ENCODE measurements at regions not wholly inside any gene's neighbourhood (a gene's known extent, or its start where the extent isn't known, plus 50 kb on each side); places are given as distances from the start of the nearest gene placed in this dataset.

GRCh38 chr10:128958834-128959690 lies 508.0 kb upstream of the MGMT start:
- DNase-seq, result no peak

DNA sequence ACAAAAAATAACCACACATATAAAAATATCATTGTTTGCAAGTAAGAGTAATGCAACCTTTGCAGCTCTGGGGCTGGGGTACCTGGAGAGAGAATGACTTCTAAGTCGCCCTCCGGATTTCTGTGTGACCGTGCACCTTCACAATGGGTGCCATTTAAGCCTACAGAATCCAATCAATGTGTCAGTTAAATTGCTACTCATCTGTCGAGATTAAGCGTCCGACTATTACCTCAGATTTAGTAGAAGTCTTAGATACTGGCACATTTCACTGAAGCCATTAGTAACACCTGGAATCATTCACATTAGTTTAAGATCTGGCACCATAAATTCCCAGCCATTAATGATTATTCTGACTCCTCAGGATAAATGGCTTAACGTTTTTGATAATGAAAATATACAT lies 507.3 kb upstream of the MGMT start:
- DNase-seq, result no peak

GRCh38 chr10:128960517-128960916 lies 506.5 kb upstream of the MGMT start:
- no peak for DNase-seq

GRCh38 chr10:128962182-128962581 lies 504.9 kb upstream of the MGMT start:
- DNase-seq, result no peak

GRCh38 chr10:128963211-128964099 lies 503.6 kb upstream of the MGMT start:
- DNase-seq, result no peak

DNA sequence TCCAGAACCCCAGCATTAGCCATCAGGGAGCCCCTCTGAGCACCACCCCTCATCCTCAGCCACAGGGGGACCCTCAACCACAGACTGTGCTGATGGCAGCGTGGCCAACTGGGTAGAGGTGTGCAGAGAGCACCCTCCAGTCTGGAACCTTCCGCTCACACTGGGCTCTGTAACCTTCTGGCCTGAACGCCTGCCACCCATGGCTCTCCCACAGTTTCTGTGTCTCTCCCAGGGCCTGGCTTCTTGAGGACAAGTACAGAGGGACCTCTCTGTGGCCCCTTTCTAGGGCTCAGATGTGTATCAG lies 503.0 kb upstream of the MGMT start:
- no peak for DNase-seq

DNA sequence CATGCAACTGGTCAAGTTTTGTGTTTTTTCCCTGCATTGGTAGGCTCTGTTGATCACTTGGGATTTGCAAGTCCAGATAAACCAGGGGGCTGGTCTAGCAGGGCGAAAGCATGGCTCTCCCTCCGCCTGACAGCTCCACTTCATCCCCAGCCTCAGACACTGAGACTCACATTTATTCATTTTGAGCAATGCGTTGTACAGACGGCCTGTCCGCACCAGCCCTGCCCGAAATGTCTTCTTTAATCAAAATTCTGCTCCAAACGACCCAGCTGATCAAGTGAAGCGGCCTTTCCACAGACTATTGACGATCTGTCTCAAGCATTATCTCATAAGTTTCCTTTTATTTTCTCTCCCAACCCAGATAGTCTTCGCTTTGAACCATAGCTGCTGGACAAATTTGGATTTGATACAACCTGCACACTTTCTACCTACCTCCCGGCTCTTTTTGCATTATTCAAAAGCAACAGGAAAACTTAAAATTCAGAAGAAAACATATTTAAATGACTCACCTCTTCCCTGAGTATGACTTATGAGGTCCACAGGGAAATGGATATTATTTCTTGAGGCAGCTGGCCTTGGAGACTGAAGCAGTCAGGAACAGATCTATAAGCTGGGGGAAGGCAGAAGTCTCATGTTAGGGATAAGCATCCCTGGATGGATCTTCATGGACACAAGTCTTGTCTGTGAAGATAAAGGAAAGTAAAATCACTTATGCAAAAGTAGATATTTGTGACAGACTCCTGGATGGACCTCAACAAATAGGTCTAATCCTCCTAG lies 498.9 kb upstream of the MGMT start:
- no peak for DNase-seq

- no peak for DNase-seq
Measured at GRCh38 chr10:128969551-128969950, 497.5 kb upstream of the MGMT start.

- no peak for DNase-seq
Measured at GRCh38 chr10:128971374-128972035, 495.5 kb upstream of the MGMT start.

GRCh38 chr10:128972036-128972405 lies 495.0 kb upstream of the MGMT start:
- DNase-seq, result no peak

DNA sequence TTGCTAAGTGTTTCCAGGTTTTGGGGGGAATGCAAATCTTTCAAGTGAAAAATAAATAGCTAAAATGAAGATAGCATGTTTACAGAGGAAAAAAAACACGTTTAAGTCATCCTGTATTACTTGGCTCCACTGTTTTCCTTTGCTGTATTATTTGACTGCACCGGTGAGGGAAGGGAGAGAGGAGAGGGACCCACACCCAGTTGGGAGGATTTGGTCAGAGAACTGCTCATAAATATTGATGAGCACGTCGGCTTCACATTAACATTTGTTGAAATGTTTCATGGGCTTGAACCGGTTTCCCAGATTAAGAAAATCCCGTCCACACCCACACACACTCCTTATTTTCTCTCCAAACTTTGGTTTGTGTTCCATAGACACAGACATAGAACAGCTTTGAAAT lies 493.8 kb upstream of the MGMT start:
- DNase-seq, result no peak

DNA sequence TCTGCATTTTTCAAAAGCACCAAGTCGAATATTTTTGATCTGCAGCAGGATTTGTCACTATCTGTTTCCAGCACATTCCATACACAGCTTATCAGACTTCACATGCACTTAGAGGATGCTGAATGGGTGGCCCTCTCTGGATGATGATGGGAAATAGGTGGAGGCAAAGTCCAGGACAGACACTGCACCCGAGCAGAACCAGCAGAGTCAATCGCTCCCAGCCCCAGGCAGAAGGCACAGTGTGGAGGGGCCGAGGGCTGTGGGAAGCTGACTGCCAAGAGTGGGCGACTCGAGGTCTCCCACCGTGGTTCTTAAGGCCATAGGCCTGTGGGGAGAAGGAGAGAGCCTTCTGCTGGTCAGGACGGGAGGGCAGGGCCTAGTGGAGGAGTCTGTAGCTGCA lies 490.2 kb upstream of the MGMT start:
- no peak for DNase-seq

DNA sequence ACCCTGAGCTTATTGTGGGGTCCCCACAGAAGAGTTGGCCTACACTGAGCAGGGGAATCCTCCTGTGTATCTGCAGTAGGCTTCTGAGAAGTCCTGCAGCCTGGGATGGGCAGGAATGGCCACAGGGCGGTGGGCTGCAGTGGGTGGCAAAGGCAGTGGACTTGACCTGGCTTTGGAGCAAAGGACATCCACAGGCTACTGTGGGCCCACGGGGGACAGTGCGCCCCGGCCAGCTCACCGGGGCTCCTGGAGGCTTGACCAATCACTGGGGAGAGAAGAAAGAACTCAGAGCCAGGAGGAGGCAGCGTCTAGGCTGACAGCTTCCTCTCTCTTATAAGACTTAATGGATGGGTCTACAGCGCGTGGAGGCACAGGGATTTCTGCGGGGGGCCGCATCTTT lies 488.8 kb upstream of the MGMT start:
- DNase-seq, result no peak

DNA sequence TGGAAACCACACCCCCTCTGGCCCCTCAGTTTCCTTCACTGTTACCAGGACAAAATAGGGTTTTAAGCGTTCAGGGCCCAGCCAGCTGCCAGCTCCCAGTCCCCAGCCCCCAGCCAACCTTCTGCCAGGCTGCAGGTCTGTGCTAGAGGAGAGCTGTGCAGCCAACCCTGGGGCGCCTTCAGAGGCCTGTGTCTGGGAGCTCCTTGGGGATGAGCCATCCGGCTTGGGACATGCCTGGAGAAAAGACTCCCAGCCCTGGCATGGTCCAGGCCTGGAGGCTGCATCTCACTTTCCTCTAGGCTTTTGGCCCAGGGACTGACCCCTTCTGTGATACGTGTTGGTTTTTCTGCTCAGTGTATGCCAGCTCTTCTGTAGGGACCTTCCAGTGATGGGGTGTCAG lies 487.6 kb upstream of the MGMT start:
- peak; percentile 21 for DNase-seq

DNA sequence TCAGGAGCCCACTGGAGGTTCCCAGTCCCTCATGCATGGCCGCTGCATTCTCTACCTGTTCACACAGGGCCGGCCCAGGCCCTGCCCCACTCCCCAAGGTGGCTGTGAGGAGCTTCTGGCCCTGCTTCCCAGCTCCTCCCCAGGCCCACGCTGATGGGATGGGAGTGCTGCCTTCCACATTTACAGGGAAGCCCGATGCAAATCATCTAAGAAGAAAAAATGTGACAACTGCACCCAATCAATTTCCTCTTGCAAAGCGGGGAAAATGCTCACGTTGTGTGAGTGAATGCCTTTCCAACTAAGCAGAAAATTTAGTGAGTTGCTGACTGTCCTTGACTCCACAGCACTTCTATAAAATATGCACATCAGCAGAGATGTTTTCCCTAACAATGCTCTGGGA lies 485.8 kb upstream of the MGMT start:
- DNase-seq, result no peak

DNA sequence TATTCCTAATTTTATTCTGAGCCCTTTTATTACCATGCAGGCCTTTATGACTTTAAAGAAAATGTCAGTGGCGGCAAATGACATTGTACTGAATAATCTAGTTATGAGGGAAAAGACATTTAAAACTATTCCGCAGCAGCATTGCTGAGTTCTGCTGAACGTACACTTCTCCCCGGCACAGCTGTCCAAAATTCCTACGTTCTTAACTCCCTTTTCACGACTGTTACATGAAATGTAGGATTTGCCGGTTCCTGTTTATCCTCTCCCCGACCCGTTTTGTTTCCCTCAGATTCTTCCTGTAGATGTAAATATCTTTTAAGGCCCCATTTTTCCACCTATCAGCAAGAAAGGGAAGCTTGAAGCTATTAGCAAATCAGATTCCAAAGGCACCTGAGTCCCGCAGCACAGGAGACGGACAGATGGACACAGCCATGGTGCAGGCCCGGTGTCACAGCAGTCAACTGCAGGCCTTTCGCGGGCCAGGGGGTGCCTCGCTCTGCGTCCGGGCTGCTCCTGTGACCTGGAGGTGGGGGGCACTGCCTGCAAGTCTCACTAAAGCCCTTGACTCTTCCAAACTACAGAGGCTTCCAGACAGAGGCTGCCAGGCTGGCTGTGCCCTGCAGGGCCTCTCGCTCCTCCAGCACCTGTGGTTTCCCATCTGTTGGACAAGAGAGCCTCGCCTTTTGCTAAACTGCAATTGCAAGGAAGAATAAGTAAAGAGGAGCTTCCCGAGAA lies 485.0 kb upstream of the MGMT start:
- DNase-seq, result peak; percentile 4

DNA sequence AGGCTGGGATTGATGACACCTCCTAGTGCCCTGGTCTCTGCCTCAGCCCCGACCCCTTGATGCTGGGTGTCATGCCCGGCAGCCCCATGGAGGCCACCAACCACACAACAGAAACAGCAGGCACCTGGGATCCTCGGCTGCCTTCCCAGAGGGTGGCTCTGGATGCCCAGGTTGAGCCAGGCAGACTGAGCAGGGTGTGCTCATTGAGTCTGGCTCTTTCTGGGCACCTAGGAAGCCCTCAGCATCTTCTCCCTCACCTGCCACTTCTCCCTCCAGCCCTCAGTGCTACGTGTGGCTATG lies 484.5 kb upstream of the MGMT start:
- DNase-seq, result no peak

GRCh38 chr10:128985036-128985435 lies 482.0 kb upstream of the MGMT start:
- DNase-seq, result no peak

- DNase-seq, result no peak
Measured at GRCh38 chr10:128990986-128991385, 476.1 kb upstream of the MGMT start.

GRCh38 chr10:128992770-128993169 lies 474.3 kb upstream of the MGMT start:
- no peak for DNase-seq

DNA sequence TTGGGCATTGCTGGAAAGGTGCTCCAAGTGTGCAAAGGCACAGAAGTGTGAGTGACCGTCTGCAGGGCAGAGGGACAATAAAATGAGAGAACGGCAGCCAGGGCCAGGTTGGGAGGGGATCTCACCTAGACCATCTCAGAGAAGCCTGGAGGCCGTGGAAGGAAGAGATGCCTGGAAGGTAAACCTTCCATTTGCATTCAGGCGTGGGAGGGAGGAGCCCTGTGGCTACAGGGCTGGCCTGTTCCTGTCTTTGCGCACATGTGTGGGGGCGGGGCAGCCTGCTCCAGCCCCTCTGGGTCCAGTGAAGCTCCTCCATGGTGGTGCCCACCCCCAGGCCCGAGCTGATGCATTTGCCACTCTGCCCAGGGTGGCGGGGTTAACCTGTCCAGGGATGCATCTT lies 473.6 kb upstream of the MGMT start:
- no peak for DNase-seq

DNA sequence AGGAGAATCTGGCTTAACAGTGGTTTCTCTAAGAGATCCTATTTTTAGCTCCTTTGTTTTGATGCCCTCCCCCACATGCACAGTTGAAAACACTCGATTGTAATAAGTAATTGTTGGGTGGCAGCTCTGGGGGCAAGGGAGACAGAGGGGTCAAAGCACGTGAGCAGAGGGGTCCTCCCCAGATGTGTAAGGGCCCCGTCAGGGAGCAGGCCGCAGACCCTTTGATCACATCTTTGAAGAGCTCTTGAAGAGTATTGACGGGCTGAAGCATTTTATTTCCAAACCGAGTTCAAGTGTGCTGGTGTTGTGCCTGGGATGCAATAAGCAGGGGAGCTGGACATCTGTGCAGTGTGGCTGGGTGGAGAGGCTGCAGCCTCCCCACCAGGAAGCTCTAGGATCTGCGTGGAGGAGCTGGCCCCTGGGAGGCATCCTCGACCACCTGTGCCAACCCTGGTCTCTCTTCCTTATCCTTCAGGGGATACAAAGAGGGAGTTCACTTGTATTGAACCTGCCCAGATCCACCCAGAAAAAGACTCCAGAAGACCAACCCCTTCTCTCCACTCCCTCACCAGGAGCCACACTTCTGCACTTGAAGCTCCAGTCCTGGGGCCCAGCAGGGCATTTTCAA lies 473.0 kb upstream of the MGMT start:
- no peak for DNase-seq
